ENCODE measurements at regions not wholly inside any gene's neighbourhood (a gene's known extent, or its start where the extent isn't known, plus 50 kb on each side); places are given as distances from the start of the nearest gene placed in this dataset.
"Not testable (repeated sequence)": the region's sequence is repeated elsewhere in the genome, so short reads cannot be mapped to it uniquely, and the experiment has no call there.

- peak; percentile 17 for DNase-seq (ENCODE audit: low read depth)
Measured at GRCh38 chr12:41663598-41664265, 475.6 kb downstream of the PDZRN4 start.

GRCh38 chr12:41661141-41661765 lies 473.1 kb downstream of the PDZRN4 start:
- no peak for DNase-seq (ENCODE audit: low read depth)

- DNase-seq (ENCODE audit: low read depth), result no peak
Measured at GRCh38 chr12:41656454-41656853, 468.3 kb downstream of the PDZRN4 start.

- DNase-seq (ENCODE audit: low read depth), result no peak
Measured at GRCh38 chr12:41653386-41654326, 465.5 kb downstream of the PDZRN4 start.

GRCh38 chr12:41652981-41653380 lies 464.9 kb downstream of the PDZRN4 start:
- DNase-seq (ENCODE audit: low read depth), result no peak

- no peak for DNase-seq (ENCODE audit: low read depth)
Measured at GRCh38 chr12:41645624-41646023, 457.5 kb downstream of the PDZRN4 start.

- not testable (repeated sequence) for DNase-seq (ENCODE audit: low read depth)
Measured at GRCh38 chr12:41642808-41643207, 454.7 kb downstream of the PDZRN4 start.

GRCh38 chr12:41636653-41637052 lies 448.5 kb downstream of the PDZRN4 start:
- peak; percentile 13 for DNase-seq (ENCODE audit: low read depth)

- no peak for DNase-seq (ENCODE audit: low read depth)
Measured at GRCh38 chr12:41635626-41636364, 447.7 kb downstream of the PDZRN4 start.

- no peak for DNase-seq (ENCODE audit: low read depth)
Measured at GRCh38 chr12:41634091-41634490, 446.0 kb downstream of the PDZRN4 start.

- DNase-seq (ENCODE audit: low read depth), result no peak
Measured at GRCh38 chr12:41629611-41630010, 441.5 kb downstream of the PDZRN4 start.

GRCh38 chr12:41627476-41627875 lies 439.4 kb downstream of the PDZRN4 start:
- no peak for DNase-seq (ENCODE audit: low read depth)

GRCh38 chr12:41624571-41624970 lies 436.5 kb downstream of the PDZRN4 start:
- no peak for DNase-seq (ENCODE audit: low read depth)
